ENCODE measurements at regions not wholly inside any gene's neighbourhood (a gene's known extent, or its start where the extent isn't known, plus 50 kb on each side); places are given as distances from the start of the nearest gene placed in this dataset.

DNA sequence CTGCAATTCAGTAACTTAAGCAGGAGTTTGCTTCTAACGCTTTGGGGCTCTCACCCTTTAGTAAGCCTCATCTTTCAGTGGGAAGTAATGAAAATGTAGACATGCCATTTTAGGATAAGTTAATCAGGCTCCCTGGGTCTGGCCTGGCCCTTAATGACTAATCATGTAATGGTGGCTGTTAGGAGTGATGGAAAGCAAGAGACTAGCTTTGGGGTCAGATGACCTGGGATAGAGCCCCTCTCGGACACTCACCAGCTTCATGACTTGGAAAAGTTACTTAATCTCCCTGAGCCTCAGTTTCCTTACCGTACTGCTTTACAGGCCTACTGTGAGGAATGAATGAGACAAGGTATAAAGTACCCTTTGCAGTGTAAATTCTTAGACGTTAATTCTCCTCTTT, 194.4 kb downstream of the LPIN1 start:
- TF ChIP-seq POLR2A (IDR thresholded peaks at IDR 0.05): no peak
- TF ChIP-seq, protein P1, sequence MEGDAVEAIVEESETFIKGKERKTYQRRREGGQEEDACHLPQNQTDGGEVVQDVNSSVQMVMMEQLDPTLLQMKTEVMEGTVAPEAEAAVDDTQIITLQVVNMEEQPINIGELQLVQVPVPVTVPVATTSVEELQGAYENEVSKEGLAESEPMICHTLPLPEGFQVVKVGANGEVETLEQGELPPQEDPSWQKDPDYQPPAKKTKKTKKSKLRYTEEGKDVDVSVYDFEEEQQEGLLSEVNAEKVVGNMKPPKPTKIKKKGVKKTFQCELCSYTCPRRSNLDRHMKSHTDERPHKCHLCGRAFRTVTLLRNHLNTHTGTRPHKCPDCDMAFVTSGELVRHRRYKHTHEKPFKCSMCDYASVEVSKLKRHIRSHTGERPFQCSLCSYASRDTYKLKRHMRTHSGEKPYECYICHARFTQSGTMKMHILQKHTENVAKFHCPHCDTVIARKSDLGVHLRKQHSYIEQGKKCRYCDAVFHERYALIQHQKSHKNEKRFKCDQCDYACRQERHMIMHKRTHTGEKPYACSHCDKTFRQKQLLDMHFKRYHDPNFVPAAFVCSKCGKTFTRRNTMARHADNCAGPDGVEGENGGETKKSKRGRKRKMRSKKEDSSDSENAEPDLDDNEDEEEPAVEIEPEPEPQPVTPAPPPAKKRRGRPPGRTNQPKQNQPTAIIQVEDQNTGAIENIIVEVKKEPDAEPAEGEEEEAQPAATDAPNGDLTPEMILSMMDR (IDR thresholded peaks at IDR 0.05): no peak
